Naive B cell (primary cell): ENCODE measurements at regions not wholly inside any gene's neighbourhood (a gene's known extent, or its start where the extent isn't known, plus 50 kb on each side); places are given as distances from the start of the nearest gene placed in this dataset.

Source experiments
- ATAC-seq, 2 donors: fragments of 150-1000 bp; cut with Tn5 transposase; 2 replicates each; pipeline ENCODE4 v1.10.0; 2021; ENCODE audit warnings: low read depth in 2 of 2, mild to moderate bottlenecking in 2 of 2, moderate library complexity in 2 of 2
- DNase-seq: peaks from one replicate; pipeline ENCODE4 v3.0.0; 2022
- H3K27ac Mint-ChIP-seq, 6 donors: one replicate each; pipeline ENCODE4 v1.8.0; 2020 to 2022; ENCODE audit warnings: mild to moderate bottlenecking in 6 of 6, mixed read lengths in 6 of 6, moderate library complexity in 5 of 6, inconsistent platforms in 2 of 6
- H3K27me3 Mint-ChIP-seq, 3 donors: one replicate each; pipeline ENCODE4 v1.8.0; 2021 to 2022; ENCODE audit warnings: mixed read lengths in 3 of 3, mild to moderate bottlenecking in 1 of 3
- H3K36me3 Mint-ChIP-seq, 2 donors: one replicate each; pipeline ENCODE4 v1.8.0; 2020 to 2022; ENCODE audit warnings: mixed read lengths in 2 of 2, inconsistent platforms in 1 of 2, mild to moderate bottlenecking in 1 of 2
- H3K4me1 Mint-ChIP-seq, 3 donors: one replicate each; pipeline ENCODE4 v1.8.0; 2020 to 2022; ENCODE audit warnings: mixed read lengths in 3 of 3, inconsistent platforms in 1 of 3, mild to moderate bottlenecking in 1 of 3, moderate library complexity in 1 of 3
- H3K4me3 Mint-ChIP-seq, 8 donors: one replicate each; pipeline ENCODE4 v1.8.0; 2020 to 2022; ENCODE audit warnings: mild to moderate bottlenecking in 8 of 8, mixed read lengths in 8 of 8, moderate library complexity in 8 of 8, inconsistent platforms in 2 of 8
- H3K9me3 Mint-ChIP-seq, 7 donors: one replicate each; pipeline ENCODE4 v1.8.0; 2020 to 2022; ENCODE audit warnings: mixed read lengths in 7 of 7, mild to moderate bottlenecking in 5 of 7, inconsistent platforms in 2 of 7, moderate library complexity in 1 of 7

DNA sequence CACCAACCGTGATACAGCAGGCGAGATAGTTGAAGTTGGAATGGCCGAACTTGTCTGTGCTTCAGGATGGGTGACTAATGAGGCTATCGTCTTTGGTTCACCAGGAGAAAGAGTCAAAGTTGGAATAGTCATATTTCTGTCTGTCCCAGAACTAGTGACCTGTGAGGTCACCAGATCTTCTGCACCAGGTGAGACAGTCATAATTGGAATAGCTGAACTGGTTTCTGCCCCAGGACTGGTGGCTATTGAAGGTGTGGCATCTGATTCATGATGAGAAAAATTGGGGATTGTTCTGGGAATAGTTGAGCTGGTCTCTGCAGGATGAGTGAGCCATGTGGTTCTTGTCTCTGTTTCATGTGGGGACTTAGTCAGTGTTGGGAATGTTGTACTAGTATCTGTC lies 71.6 kb downstream of the MUC16 start:
- peaks cover 0 to 7% of the 10 kb centered on the region in 2 donors for H3K36me3 Mint-ChIP-seq
- no peaks in the 10 kb centered on the region for H3K4me1 Mint-ChIP-seq
- H3K27me3 Mint-ChIP-seq: peaks cover 5 to 16% (median 9%) of the 10 kb centered on the region in 3 donors
- no peak overlapping the region for H3K27ac Mint-ChIP-seq
- H3K9me3 Mint-ChIP-seq: peaks cover 4 to 16% (median 8%) of the 10 kb centered on the region in 7 donors
- ATAC-seq (no peak), DNase-seq (no peak)
- no peak overlapping the region for H3K4me3 Mint-ChIP-seq
